HL-60/S4 (cell line): ENCODE measurements at regions not wholly inside any gene's neighbourhood (a gene's known extent, or its start where the extent isn't known, plus 50 kb on each side); places are given as distances from the start of the nearest gene placed in this dataset.

Experiments
- in situ Hi-C: fragments of 300-500 bp; cut with MboI; formaldehyde crosslinking; loops from 2 replicates; pipeline ENCODE4 v1.14.3; 2022; ENCODE audit warnings: low sequenced_read_pairs

DNA sequence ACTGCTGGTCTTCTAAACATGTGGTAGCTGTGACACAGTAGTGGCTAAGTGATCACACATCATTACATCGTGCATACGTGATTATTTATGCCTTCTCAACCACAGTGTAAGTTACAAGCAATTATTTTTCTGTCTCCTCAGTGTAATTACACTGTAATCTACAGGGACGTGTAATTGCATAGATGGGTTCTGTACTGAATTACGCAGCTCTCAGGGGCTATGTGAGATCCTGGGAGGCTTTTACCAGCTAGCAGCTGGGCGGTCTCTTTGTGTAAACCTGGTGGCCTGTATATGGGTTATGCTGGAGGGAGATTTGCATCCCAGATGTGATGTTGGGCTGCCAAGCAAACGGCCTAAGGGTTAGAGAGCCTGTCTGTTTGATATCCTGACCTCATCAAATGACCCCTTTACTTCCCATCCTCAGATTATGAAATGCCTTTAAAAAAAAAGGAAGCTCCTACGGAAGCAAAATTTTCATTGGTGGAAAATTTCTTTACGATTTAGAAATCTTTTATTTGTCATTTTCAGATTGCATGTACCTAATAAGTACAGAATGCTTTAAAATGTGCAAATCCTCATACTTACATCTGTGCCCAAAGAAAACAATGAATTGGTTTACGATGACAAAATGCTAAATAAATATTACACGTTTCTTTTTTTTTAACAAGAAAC is 402.8 kb upstream of the JAG1 start:
- in situ Hi-C loops: no loop called here

DNA sequence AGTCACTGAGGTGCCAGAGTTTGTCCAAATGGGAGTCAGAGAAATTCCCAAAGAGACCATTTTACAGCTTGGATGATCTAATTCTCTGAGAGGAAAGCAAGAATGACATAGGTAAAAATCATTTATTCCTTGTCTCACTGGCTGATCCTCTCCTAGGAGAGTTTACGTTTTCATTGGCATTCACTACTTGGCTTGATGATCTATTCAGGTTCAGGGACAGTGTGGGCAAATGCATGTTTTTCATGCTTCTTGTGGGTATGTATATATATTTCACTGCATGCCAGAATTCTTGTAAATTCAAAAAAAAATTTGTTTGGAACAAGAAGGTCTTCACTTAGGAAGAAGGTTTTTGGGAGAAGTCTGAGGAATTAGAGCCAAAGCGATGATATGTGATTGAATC is 403.4 kb upstream of the JAG1 start:
- in situ Hi-C loops: no loop called here

DNA sequence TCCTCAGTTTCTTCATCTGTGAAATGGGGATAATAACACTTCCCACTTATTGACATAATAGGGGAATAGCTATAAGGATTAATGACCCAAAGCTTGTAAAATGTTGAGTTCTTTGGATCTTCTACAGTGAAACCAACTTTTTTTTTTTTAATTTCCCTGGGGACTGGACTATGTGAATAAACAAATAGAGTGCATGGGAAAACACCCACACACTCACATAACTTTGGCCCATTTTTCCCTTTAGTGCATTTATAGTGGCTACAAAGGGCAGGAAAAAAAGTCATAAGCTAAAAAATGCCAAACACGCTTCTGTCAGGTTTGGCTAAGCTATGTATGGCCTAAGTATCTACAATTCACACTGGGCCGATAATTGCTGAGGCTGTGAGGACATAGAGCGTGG is 406.2 kb upstream of the JAG1 start:
- in situ Hi-C loops: no loop called here

DNA sequence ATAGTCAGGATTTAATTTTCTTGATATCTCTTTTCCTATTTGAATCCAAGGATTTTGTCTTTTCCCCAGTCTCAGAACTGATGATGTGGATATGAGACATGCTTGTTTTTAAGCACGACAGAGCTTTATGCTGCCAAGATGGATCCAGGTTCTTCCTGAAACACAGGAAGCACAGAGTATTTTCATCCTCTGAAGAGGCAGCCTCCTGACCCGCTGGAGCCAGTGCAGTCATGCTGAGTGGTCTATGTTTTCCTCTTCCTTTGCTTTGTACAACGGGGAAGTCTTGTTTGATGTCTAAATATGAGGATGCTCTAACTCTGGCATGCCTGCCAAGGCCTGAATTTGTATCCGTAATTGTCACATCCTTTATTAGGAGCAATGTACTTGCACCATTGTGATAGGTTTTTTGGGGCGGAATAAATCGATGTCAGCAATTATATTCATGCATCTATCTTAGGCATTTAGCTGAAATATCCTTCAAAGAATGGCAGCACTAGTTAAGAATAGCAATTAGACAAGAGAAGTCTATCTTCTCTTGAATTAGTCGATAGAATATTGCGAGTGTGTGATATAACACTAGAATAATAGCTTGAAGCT is 407.1 kb upstream of the JAG1 start:
- in situ Hi-C loops: no loop called here

DNA sequence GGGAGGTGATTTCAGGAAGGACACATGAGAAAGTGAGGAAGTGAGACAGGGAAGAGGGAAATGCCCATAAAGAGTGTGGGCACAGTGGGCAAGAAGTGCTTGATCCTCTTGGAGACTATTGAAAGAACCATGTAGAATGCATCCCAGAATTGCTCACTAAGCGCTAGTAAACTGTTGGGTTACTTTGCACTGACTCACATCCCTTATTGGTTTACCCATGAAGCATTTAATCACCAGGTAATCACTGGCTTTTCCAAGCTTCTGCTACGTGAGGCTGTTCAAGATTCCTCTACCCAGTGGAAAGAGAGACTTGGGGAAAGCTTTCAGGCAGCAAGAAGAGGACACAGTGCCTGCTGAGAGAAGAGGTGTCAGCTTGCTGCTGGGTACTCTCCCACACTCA is 410.0 kb upstream of the JAG1 start:
- in situ Hi-C loops: no loop called here

DNA sequence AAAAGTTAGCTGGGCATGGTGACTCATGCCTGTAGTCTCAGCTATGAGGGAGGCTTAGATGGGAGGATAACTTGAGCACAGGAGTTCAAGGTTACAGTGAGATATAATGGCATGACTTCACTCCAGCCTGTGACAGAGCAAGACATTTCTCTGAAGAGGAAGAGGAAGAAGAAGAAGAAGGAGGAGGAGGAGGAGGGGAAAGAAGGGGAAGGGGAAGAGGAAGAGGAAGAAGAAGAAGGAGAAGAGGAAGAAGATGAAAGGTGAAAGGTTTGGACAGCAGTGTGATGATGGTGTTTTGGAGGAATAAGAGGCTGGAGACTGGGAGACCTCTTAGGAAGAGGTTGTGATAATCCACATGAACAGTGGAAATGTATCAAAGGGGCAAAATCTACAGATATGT is 410.7 kb upstream of the JAG1 start:
- in situ Hi-C loops: no loop called here

DNA sequence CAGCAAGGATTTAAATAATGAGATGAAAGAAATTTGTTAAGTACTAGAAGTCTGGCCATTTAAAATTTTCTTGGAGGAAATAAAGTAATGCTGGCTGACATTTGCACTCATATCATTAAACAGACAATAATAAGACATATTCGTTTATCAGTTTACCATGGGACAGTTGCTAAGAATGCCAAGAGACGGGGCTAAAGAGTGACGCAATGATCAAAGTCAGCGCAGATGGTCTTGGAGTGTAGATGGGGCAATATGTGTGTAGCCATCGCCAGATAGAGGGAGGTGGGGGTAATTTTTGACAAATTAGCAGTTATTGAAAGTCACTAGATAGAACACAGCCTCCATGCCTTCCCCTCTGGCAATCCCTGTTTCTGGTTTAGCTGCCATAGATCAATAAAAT is 413.2 kb upstream of the JAG1 start:
- in situ Hi-C loops: no loop called here

DNA sequence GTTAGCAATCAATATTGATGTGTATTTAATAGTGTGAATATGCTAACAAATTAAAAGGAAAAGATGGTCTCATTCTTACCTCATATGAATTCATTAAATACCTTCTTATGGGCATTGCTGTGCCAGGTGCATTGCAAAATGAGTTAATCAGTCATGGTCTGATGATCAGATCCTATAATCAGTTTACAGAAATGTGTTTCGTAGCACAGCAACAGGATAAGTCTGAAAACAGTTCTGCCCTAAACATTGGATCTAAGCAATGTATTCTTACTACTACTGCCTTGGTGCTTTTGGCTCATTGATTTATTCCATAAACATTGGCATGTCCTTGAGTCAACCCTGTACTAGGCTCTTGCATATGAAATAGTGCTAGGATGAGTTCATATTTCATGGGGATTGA is 417.0 kb upstream of the JAG1 start:
- in situ Hi-C loops: no loop called here

DNA sequence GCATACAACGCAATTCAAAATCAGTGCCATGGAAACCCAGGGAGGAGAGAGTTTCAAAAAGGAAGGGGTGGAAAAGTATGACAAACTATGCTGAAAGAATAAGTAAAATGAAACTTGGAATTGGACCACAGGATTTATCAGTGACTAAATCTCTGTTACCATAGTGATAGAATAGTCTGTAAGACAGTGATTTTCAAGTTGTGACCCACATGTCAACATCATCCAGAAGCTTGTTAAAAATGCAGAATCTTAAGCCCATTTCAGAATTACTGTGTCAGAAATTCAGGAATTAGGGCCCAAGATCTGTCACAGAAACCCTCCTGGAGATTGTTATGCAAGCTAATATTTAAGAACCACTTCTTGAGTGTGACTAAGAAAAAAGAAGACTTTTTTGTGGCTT is 417.7 kb upstream of the JAG1 start:
- in situ Hi-C loops: no loop called here

DNA sequence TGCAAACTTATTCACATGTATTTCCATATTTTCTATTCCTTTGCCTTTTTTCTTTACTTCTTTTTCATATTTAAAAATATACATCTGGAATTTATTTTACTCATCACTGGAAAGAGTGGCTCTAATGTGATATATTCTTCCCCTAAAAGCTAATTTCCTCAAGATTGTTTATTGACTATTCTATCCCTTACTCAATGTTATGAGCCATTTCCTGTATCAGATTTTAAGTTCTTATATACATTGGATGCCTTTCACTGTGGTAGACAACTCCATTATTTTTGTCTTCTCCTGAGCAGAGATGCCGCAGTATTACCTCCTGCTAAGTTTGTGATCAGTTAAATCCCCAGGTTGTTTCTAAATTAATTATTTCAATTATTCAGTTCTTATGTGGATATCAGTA is 418.4 kb upstream of the JAG1 start:
- in situ Hi-C loops: no loop called here

DNA sequence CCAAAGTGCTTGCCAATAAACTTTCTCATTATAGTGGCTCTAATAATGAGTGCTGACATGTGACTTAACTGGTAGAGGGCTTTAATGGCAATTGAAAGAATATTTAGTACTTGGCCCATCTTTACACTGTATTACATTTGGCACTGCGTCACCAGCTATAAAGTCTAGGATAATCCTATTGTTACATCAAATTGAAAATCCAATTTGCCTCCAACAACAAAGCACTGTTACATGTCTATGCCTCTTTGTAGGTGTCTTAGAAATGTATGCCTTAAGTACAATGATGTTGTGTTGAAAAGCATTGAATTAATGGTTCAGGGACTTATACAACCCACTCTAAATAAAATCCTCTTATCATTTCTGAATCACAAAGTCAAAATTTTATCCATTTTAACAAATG is 420.4 kb upstream of the JAG1 start:
- in situ Hi-C loops: no loop called here

DNA sequence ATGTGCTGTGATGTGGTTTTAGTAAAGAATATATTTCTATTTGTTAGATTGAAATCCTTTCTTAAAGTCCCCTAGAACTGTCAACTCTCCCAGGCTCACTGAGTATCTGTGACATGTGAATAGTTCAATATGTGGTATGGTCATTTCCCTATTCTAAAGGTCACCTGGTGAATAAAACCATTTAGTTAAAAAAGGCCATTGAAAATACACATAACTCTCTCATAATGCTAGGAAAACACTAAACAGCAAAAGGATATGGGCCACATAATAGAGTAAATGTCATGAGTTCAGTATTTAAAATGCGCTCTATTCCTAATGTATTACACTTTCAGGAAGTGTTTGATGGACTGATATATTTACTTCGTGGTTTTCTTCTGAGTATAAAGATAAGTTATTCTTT is 420.9 kb upstream of the JAG1 start:
- in situ Hi-C loops: no loop called here

DNA sequence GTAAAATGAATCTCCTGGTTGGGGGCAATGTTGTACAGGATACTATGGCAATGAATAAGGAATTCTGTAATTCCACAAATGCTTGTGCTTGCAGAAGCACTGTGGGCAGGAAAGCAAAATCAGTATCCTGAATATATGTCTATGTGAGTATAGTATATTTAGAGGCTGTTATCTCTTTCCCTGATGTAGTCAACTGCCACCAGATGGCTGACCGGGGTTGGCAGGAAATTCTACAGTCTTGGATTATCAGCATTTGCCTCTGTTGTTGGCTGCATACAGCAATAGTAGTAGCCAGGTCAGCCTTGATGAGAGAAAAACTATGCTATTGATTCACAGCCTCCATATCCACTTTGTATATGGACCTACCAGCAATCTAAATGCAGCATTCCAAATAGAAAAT is 425.1 kb upstream of the JAG1 start:
- in situ Hi-C loops: no loop called here

DNA sequence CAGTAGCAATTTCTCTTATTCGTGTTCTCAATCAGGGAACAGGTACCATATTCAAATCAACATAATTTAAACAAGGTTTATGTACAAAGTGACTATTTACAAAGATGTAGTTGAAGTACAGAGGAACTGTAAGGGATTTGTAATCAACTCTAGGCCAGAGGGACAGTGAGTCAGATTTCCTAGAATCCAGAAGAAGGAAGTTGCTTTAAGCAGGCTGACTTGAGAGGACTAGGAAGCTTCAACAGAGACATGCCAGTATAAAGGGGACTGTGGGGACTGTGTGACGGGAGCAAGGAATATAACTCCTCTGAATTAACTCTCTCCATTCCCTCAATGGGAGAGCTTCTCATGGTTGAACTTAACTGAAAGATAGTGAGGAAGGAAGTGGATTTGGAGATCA is 427.4 kb upstream of the JAG1 start:
- in situ Hi-C loops: no loop called here

DNA sequence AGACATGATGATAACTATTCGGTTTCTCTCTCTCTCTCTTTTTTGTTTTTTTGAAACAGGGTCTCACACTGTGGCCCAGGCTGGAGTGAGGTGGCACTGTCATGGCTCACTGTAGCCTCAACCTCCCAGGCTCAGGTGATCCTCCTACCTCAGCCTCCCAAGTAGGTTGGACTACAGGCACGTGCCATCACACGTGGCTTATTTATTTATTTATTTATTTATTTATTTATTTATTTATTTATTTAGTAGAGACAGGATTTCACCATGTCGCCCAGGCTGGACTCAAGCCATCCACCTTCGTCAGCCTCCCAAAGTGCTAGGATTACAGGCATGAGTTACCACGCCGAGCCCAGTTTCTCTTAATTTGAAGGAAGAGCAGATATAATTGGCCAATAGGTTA is 427.9 kb upstream of the JAG1 start:
- in situ Hi-C loops: no loop called here

DNA sequence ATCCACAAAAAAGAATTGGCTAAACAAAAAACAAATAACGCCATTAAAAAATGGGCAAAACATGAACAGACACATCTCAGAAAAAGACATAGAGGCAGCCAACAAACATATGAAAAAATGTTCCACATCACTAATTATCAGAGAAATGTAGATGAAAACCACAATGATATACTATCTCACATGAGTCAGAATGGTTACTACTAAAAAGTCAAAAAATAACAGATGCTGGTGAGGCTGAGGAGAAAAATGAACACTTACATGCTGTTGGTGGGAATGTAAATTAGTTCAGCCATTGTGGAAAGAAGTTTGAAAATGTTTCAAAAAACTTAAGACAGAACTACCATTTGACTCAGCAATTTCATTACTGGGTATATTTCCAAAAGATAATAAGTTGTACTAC is 430.1 kb upstream of the JAG1 start:
- in situ Hi-C loops: no loop called here

DNA sequence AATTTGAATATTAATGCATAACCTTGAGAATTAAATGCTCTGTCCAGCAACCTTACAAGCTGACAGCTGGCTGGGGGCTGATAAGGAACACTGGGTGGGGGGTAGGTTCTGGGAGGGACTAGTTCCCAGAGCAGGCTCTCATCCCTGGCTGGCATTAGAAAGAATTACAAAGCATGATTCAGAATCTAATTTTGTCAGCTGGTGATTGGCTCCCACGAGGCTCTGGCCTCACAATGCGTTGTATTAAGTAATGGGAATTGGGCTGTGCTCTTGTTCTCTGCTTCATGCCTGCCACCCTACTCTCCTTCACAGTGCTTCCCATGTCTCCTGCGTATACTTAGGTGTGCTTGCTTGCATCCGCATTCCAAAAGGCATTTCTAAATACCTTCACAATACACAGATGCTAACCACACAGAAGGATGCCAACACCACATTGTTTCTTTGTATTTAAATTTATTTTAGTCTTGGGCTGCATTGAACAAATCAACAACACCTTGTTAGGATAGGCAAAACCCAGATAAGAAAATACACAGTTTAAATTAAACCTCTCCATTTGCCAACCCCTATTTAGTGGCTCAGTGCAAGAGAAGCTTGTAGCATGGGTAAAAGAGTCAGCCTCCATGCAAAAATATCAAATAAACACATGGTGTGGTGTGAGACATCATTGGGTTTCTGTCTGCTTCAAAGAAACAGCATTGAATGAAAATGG is 434.5 kb upstream of the JAG1 start:
- in situ Hi-C loops: no loop called here

DNA sequence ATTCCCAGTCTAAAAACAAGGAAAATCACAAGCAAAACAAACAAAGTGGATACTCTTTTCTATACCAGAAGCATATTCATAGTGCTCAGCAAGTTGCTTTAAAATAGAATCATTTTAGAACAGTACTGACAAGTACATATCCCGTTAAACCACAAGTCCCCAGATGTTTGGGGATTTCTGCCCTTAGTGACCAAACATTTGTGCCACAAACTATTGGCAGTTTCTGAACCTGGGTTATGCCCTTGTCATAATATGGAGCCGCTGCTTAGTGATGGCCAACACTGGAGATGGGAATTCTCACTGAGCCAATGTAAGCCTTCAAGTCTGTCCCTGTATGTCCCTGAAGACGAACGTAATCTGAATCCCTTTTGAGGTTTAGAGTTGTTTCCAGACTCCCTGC is 436.7 kb upstream of the JAG1 start:
- in situ Hi-C loops: no loop called here

DNA sequence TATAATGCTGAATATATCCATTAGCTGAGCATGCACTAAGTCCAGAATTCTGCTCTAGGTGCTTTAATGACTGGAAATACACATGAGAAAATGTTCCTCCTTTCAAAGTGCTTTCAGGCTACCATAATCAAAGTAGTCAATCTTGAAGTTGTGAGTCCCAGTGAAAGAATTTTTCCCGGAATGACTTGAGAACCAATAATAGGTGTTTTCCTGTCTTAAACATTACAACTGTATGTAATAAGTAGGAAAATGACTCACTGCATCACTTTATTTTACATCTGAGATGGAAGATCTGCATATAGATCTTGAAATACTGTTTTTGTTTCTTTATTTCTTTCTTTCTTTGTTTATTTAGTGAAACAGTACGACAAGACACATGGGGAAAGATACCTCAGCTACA is 437.4 kb upstream of the JAG1 start:
- in situ Hi-C loops: no loop called here

DNA sequence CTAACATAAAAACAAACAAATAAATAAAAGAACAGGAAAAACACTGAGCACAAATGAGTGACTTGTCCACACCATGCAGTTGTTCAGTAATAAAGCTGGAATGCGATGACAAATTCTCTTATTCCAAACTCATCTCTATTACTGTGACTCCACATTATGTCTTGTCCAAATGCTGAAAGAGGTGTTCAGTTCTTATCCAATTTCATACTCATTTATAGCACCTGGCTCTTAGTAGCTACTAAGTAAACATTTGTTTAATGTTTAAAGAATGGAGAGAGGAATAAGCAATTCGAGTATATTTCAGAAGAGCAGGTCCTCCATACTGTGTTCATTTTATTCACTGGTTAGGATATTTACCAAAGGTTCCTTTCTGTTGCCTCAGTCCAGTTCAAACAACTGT is 439.0 kb upstream of the JAG1 start:
- in situ Hi-C loops: no loop called here

DNA sequence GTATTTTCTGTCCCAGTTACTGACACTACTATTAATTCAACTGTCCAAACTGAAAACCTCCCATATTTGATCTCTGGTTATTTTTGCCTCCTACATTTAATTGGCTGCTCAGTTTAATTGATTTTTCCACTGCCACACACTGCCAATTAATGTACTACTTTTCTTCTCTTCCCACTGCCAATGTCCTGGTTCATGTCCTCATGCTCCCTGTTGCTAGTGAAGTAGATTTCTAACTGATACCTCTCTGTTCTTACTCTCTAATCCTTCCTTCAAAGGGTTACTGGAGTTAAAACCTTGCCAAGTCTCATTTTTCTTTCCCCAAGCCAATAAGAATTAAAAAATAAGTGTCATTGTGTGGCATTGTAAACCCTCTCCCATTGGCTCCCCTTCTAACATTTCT is 440.6 kb upstream of the JAG1 start:
- in situ Hi-C loops: no loop called here

DNA sequence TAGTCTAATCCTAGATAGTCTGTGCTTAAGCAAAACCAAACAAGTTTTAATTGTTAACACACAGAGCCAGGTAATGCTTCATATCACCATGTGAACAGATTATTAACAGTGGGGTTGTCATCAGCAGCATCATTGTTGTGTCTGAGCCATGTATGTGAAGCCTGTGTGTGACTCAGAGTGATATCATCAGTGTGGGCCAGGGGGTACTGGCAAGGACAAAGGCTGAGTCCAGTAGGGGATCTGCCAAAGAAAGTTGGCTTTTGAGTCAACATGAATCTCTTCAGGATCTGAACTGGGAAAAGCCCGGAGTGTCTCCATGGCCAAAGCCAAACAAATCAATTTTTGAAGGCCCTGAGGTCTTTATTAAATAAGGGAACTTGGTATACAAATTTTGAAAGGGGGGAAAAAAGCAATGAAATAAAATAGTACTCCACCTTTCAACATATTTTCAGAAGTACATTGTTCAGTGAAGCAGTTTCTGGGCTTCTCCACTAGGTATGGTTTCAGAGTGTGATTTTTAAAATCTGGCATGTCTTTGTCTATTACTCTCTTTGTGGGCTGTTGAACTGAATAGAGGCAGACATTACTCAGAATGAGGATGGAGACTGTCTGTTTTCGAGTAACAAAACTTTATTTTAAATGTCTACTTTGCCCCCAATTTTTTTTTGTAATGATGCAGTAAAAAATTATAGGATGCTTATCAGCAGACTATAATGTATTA is 444.2 kb upstream of the JAG1 start:
- in situ Hi-C loops: no loop called here
